Activated naive CD8-positive, alpha-beta T cell treated with anti-CD3 and anti-CD28 coated beads, Interleukin-2, amount 10 ng/mL, durations not matched to agents 7 days and 5 days (primary cell): ENCODE measurements at regions not wholly inside any gene's neighbourhood (a gene's known extent, or its start where the extent isn't known, plus 50 kb on each side); places are given as distances from the start of the nearest gene placed in this dataset.
"Not testable (repeated sequence)": the region's sequence is repeated elsewhere in the genome, so short reads cannot be mapped to it uniquely, and the experiment has no call there.

ENCODE experiments used
- ATAC-seq: fragments of 150-1000 bp; cut with Tn5 transposase; one replicate; pipeline ENCODE4 v1.10.0; 2021; ENCODE audit warnings: low read depth, moderate library complexity
- POLR2A ChIA-PET: fragments of 350-600 bp; sonication (Branson Sonifier 250); formaldehyde crosslinking; loops from one replicate; lab custom pipeline; 2021; ENCODE audit warnings: antibody characterized with exemption; lab: Charles Lee
- DNase-seq: peaks from one replicate; pipeline ENCODE4 v3.0.0; 2021
- H3K27ac Mint-ChIP-seq: one replicate; pipeline ENCODE4 v1.8.0; 2022; ENCODE audit warnings: mild to moderate bottlenecking, mixed read lengths
- H3K27me3 Mint-ChIP-seq: one replicate; pipeline ENCODE4 v1.8.0; 2022; ENCODE audit warnings: mild to moderate bottlenecking, moderate library complexity, mixed read lengths
- H3K36me3 Mint-ChIP-seq: one replicate; pipeline ENCODE4 v1.8.0; 2021; ENCODE audit warnings: mild to moderate bottlenecking, mixed read lengths
- H3K4me1 Mint-ChIP-seq: one replicate; pipeline ENCODE4 v1.8.0; 2021; ENCODE audit warnings: mixed read lengths
- H3K4me3 Mint-ChIP-seq: one replicate; pipeline ENCODE4 v1.8.0; 2022; ENCODE audit warnings: mild to moderate bottlenecking, moderate library complexity, mixed read lengths
- H3K9me3 Mint-ChIP-seq: one replicate; pipeline ENCODE4 v1.8.0; 2021; ENCODE audit warnings: mixed read lengths

GRCh38 chr18:38651736-38652135, 1086.1 kb upstream of the CELF4 start:
- Mint-ChIP-seq H3K4me1 (no peaks in the 10 kb centered on the region), H3K9me3 (peaks cover 2% of the 10 kb centered on the region), H3K4me3 (no peak overlapping the region), H3K27me3 (no peaks in the 10 kb centered on the region), H3K27ac (no peak overlapping the region), H3K36me3 (no peaks in the 10 kb centered on the region)
- POLR2A ChIA-PET = no interaction called here
- ATAC-seq (no peak), DNase-seq (no peak)

- Mint-ChIP-seq H3K4me1 (no peaks in the 10 kb centered on the region), H3K4me3 (no peak overlapping the region), H3K36me3 (no peaks in the 10 kb centered on the region), H3K9me3 (no peaks in the 10 kb centered on the region), H3K27ac (no peak overlapping the region), H3K27me3 (no peaks in the 10 kb centered on the region)
- no peak for ATAC-seq
- POLR2A ChIA-PET = no interaction called here
- DNase-seq = no peak
Measured at GRCh38 chr18:38648179-38648578, 1082.6 kb upstream of the CELF4 start.

- POLR2A ChIA-PET = no interaction called here
- no peaks in the 10 kb centered on the region for H3K4me1 Mint-ChIP-seq
- H3K4me3 Mint-ChIP-seq = no peak overlapping the region
- DNase-seq (no peak), ATAC-seq (no peak)
- H3K27me3 Mint-ChIP-seq = no peaks in the 10 kb centered on the region
- H3K36me3 Mint-ChIP-seq = no peaks in the 10 kb centered on the region
- no peaks in the 10 kb centered on the region for H3K9me3 Mint-ChIP-seq
- no peak overlapping the region for H3K27ac Mint-ChIP-seq
Measured at GRCh38 chr18:38646296-38646695, 1080.7 kb upstream of the CELF4 start.

- Mint-ChIP-seq H3K9me3 (peaks cover 2% of the 10 kb centered on the region), H3K27ac (no peak overlapping the region), H3K4me3 (no peak overlapping the region), H3K27me3 (no peaks in the 10 kb centered on the region), H3K4me1 (no peaks in the 10 kb centered on the region), H3K36me3 (no peaks in the 10 kb centered on the region)
- no peak for DNase-seq
- no peak for ATAC-seq
- POLR2A ChIA-PET = no interaction called here
Measured at GRCh38 chr18:38644875-38645641, 1079.5 kb upstream of the CELF4 start.

- DNase-seq (no peak), ATAC-seq (no peak)
- no peak overlapping the region for H3K27ac Mint-ChIP-seq
- POLR2A ChIA-PET = no interaction called here
- no peaks in the 10 kb centered on the region for H3K4me1 Mint-ChIP-seq
- peaks cover 5% of the 10 kb centered on the region for H3K9me3 Mint-ChIP-seq
- H3K27me3 Mint-ChIP-seq = no peaks in the 10 kb centered on the region
- H3K36me3 Mint-ChIP-seq = peaks cover 2% of the 10 kb centered on the region
- no peak overlapping the region for H3K4me3 Mint-ChIP-seq
Measured at GRCh38 chr18:38642711-38643110, 1077.1 kb upstream of the CELF4 start.

- not testable (repeated sequence) for H3K9me3 Mint-ChIP-seq, DNase-seq
Measured at GRCh38 chr18:38639700-38640099, 1074.1 kb upstream of the CELF4 start.

GRCh38 chr18:38635709-38636430, 1070.3 kb upstream of the CELF4 start:
- Mint-ChIP-seq H3K27ac (no peak overlapping the region), H3K27me3 (no peaks in the 10 kb centered on the region)

More at GRCh38 chr18:38639700-38640099, 1074.1 kb upstream of the CELF4 start:
- H3K4me3 Mint-ChIP-seq, H3K27ac Mint-ChIP-seq, POLR2A ChIA-PET, H3K36me3 Mint-ChIP-seq, H3K4me1 Mint-ChIP-seq, H3K27me3 Mint-ChIP-seq, ATAC-seq: not testable (repeated sequence)

GRCh38 chr18:38634117-38634516, 1068.5 kb upstream of the CELF4 start:
- Mint-ChIP-seq H3K4me3 (no peak overlapping the region), H3K9me3 (no peaks in the 10 kb centered on the region), H3K4me1 (no peaks in the 10 kb centered on the region), H3K27me3 (no peaks in the 10 kb centered on the region), H3K36me3 (no peaks in the 10 kb centered on the region), H3K27ac (no peak overlapping the region)
- POLR2A ChIA-PET = no interaction called here
- no peak for DNase-seq
- ATAC-seq = no peak

More at GRCh38 chr18:38635709-38636430, 1070.3 kb upstream of the CELF4 start:
- no peak overlapping the region for H3K4me3 Mint-ChIP-seq
- POLR2A ChIA-PET = no interaction called here
- H3K9me3 Mint-ChIP-seq = peaks cover 5% of the 10 kb centered on the region
- peaks cover 2% of the 10 kb centered on the region for H3K36me3 Mint-ChIP-seq
- ATAC-seq (no peak), DNase-seq (no peak)
- H3K4me1 Mint-ChIP-seq = no peaks in the 10 kb centered on the region

GRCh38 chr18:38633333-38633732, 1067.7 kb upstream of the CELF4 start:
- ATAC-seq = no peak
- POLR2A ChIA-PET = no interaction called here
- Mint-ChIP-seq H3K4me1 (no peaks in the 10 kb centered on the region), H3K9me3 (no peaks in the 10 kb centered on the region), H3K36me3 (no peaks in the 10 kb centered on the region), H3K4me3 (no peak overlapping the region), H3K27ac (no peak overlapping the region), H3K27me3 (no peaks in the 10 kb centered on the region)
- no peak for DNase-seq

GRCh38 chr18:38619129-38619528, 1053.5 kb upstream of the CELF4 start:
- DNase-seq = no peak
- no peak for ATAC-seq
- Mint-ChIP-seq H3K9me3 (no peaks in the 10 kb centered on the region), H3K4me1 (no peaks in the 10 kb centered on the region), H3K4me3 (no peak overlapping the region), H3K36me3 (no peaks in the 10 kb centered on the region), H3K27ac (no peak overlapping the region), H3K27me3 (no peaks in the 10 kb centered on the region)
- POLR2A ChIA-PET = no interaction called here

GRCh38 chr18:38616306-38616705, 1050.7 kb upstream of the CELF4 start:
- no peaks in the 10 kb centered on the region for H3K4me1 Mint-ChIP-seq

GRCh38 chr18:38612904-38613303, 1047.3 kb upstream of the CELF4 start:
- ATAC-seq (no peak), DNase-seq (no peak)
- POLR2A ChIA-PET = no interaction called here
- peaks cover 1% of the 10 kb centered on the region for H3K9me3 Mint-ChIP-seq
- no peaks in the 10 kb centered on the region for H3K27me3 Mint-ChIP-seq
- no peaks in the 10 kb centered on the region for H3K36me3 Mint-ChIP-seq
- H3K4me1 Mint-ChIP-seq = no peaks in the 10 kb centered on the region
- no peak overlapping the region for H3K4me3 Mint-ChIP-seq
- H3K27ac Mint-ChIP-seq = no peak overlapping the region

More at GRCh38 chr18:38616306-38616705, 1050.7 kb upstream of the CELF4 start:
- Mint-ChIP-seq H3K4me3 (no peak overlapping the region), H3K9me3 (no peaks in the 10 kb centered on the region), H3K27ac (no peak overlapping the region), H3K27me3 (no peaks in the 10 kb centered on the region), H3K36me3 (no peaks in the 10 kb centered on the region)
- no peak for DNase-seq
- POLR2A ChIA-PET = no interaction called here
- no peak for ATAC-seq

GRCh38 chr18:38611036-38611964, 1045.7 kb upstream of the CELF4 start:
- Mint-ChIP-seq H3K27ac (no peak overlapping the region), H3K4me1 (no peaks in the 10 kb centered on the region), H3K4me3 (no peak overlapping the region), H3K9me3 (peaks cover 1% of the 10 kb centered on the region), H3K36me3 (no peaks in the 10 kb centered on the region), H3K27me3 (no peaks in the 10 kb centered on the region)
- ATAC-seq = no peak
- DNase-seq = no peak
- POLR2A ChIA-PET = interaction anchor here (0.5 kb wide), 1 partner anchor 1884 kb away, joined by 3 read pairs; no protein-coding TSS in a partner anchor
